GM12874 (cell line): ENCODE measurements at regions not wholly inside any gene's neighbourhood (a gene's known extent, or its start where the extent isn't known, plus 50 kb on each side); places are given as distances from the start of the nearest gene placed in this dataset.

Experiments used
- CTCF ChIP-seq: IDR thresholded peaks from 2 replicates; pipeline ENCODE4 v1.5.1; 2011; ENCODE audit warnings: low read depth, mild to moderate bottlenecking, control low read depth, low read length, moderate library complexity; ENCODE audit not compliant: insufficient read depth

- no peak for TF ChIP-seq CTCF
Measured at GRCh38 chr4:81642543-81642942, 170.8 kb upstream of the RASGEF1B start.

GRCh38 chr4:81639248-81639647 lies 167.5 kb upstream of the RASGEF1B start:
- no peak for TF ChIP-seq CTCF

- TF ChIP-seq CTCF, result no peak
Measured at GRCh38 chr4:81638698-81639097, 167.0 kb upstream of the RASGEF1B start.

- no peak for TF ChIP-seq CTCF
Measured at GRCh38 chr4:81635739-81636138, 164.0 kb upstream of the RASGEF1B start.

GRCh38 chr4:81634766-81635549 lies 163.3 kb upstream of the RASGEF1B start:
- no peak for TF ChIP-seq CTCF

- TF ChIP-seq CTCF, result no peak
Measured at GRCh38 chr4:81634165-81634564, 162.5 kb upstream of the RASGEF1B start.

- TF ChIP-seq CTCF, result no peak
Measured at GRCh38 chr4:81632581-81633299, 161.0 kb upstream of the RASGEF1B start.
